HepG2 (cell line): ENCODE measurements at regions not wholly inside any gene's neighbourhood (a gene's known extent, or its start where the extent isn't known, plus 50 kb on each side); places are given as distances from the start of the nearest gene placed in this dataset.

ENCODE experiments used
- MAZ ChIP-seq, 2 experiments: sonication (generic) in 1 of 2; formaldehyde crosslinking in 1 of 2; IDR thresholded peaks; 2 replicates each; pipeline versions ENCODE4 v1.5.0 to v1.6.1; 2012 to 2020; ENCODE audit warnings: low read depth in 2 of 2, mild to moderate bottlenecking in 2 of 2, borderline replicate concordance in 1 of 2, improper control_type of control experiment in 1 of 2, low read length in 1 of 2, missing genetic modification reagents in 1 of 2, moderate library complexity in 1 of 2
- NR2F6 ChIP-seq, 2 experiments: IDR thresholded peaks; 2 replicates each; pipeline ENCODE4 v1.6.1; 2016; ENCODE audit warnings: antibody characterized with exemption in 1 of 2, mild to moderate bottlenecking in 1 of 2
- PREB ChIP-seq: sonication (generic); formaldehyde crosslinking; IDR thresholded peaks from 2 replicates; pipeline ENCODE4 v1.4.0; 2020; ENCODE audit warnings: missing genetic modification reagents
- RFX1 ChIP-seq: fragments of 450-650 bp; IDR thresholded peaks from 2 replicates; pipeline ENCODE4 v1.6.1; 2017
- XRCC5 ChIP-seq: fragments of 200-400 bp; formaldehyde crosslinking; optimal IDR thresholded peaks from 2 replicates; pipeline ENCODE3; 2017; ENCODE audit warnings: mild to moderate bottlenecking, low read length
- TF ChIP-seq, protein P1 (sequence below): sonication (generic); formaldehyde crosslinking; IDR thresholded peaks from 2 replicates; pipeline ENCODE4 v1.5.0; 2020; ENCODE audit warnings: mild to moderate bottlenecking, missing genetic modification reagents, moderate library complexity

GRCh38 chr5:52300703-52301372 lies 486.9 kb upstream of the ITGA1 start:
- TF ChIP-seq PREB (CRISPR knock-in tag) (no peak), XRCC5 (no peak), NR2F6 (IDR thresholded peaks at IDR 0.05) (no peak), NR2F6 (CRISPR knock-in tag; IDR thresholded peaks at IDR 0.05) (no peak), MAZ (IDR thresholded peaks at IDR 0.05; ENCODE audit: borderline replicate concordance, low read depth, low read length) (no peak), MAZ (CRISPR knock-in tag; IDR thresholded peaks at IDR 0.05; ENCODE audit: low read depth) (no peak), RFX1 (no peak)
- TF ChIP-seq, protein P1, sequence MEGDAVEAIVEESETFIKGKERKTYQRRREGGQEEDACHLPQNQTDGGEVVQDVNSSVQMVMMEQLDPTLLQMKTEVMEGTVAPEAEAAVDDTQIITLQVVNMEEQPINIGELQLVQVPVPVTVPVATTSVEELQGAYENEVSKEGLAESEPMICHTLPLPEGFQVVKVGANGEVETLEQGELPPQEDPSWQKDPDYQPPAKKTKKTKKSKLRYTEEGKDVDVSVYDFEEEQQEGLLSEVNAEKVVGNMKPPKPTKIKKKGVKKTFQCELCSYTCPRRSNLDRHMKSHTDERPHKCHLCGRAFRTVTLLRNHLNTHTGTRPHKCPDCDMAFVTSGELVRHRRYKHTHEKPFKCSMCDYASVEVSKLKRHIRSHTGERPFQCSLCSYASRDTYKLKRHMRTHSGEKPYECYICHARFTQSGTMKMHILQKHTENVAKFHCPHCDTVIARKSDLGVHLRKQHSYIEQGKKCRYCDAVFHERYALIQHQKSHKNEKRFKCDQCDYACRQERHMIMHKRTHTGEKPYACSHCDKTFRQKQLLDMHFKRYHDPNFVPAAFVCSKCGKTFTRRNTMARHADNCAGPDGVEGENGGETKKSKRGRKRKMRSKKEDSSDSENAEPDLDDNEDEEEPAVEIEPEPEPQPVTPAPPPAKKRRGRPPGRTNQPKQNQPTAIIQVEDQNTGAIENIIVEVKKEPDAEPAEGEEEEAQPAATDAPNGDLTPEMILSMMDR (CRISPR knock-in tag), result no peak
